Esophagus muscularis mucosa (tissue), 4 donors: ENCODE measurements at regions not wholly inside any gene's neighbourhood (a gene's known extent, or its start where the extent isn't known, plus 50 kb on each side); places are given as distances from the start of the nearest gene placed in this dataset.

ENCODE experiments used
- EP300 ChIP-seq: sonication (generic); formaldehyde crosslinking; IDR thresholded peaks from one replicate; pipeline ENCODE4 v1.6.1; 2017; ENCODE audit warnings: antibody characterized with exemption
- POLR2A ChIP-seq: fragments of 450-650 bp; IDR thresholded peaks from one replicate; pipeline ENCODE4 v1.6.1; 2017; ENCODE audit warnings: antibody characterized with exemption, moderate library complexity, mild to moderate bottlenecking, low read depth
- POLR2AphosphoS5 ChIP-seq, 2 donors: sonication (generic); formaldehyde crosslinking; IDR thresholded peaks; one replicate each; pipeline ENCODE4 v1.6.1; 2017; ENCODE audit warnings: antibody characterized with exemption in 2 of 2
- TF ChIP-seq, protein P1 (sequence below), 3 experiments: fragments of 200-600 bp in 2 of 3; fragments of 450-650 bp in 1 of 3; sonication (generic) in 2 of 3; IDR thresholded peaks; one replicate each; pipeline ENCODE4 v1.5.1; 2017 to 2019; ENCODE audit warnings: antibody characterized with exemption in 3 of 3, mild to moderate bottlenecking in 2 of 3, moderate library complexity in 1 of 3

DNA sequence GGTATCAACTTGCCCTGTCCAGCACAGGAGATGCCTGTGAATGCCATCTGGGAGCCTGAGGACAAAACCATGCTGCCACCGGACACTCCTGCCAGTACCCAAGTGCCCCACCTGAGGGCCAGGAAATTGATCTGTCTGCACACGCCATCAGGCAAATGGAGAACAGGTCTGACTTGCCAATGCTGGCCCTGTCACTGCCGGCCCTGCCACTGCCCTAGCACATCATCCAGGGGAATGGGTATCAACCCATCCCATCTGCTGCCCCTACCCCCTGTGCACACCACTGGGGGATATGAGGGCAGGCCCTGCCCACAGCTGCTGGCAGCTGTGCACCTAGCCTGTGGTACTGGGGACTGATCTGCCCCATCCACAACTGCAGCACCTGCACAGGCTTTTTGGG, 1081.6 kb upstream of the EYS start:
- TF ChIP-seq, protein P1, sequence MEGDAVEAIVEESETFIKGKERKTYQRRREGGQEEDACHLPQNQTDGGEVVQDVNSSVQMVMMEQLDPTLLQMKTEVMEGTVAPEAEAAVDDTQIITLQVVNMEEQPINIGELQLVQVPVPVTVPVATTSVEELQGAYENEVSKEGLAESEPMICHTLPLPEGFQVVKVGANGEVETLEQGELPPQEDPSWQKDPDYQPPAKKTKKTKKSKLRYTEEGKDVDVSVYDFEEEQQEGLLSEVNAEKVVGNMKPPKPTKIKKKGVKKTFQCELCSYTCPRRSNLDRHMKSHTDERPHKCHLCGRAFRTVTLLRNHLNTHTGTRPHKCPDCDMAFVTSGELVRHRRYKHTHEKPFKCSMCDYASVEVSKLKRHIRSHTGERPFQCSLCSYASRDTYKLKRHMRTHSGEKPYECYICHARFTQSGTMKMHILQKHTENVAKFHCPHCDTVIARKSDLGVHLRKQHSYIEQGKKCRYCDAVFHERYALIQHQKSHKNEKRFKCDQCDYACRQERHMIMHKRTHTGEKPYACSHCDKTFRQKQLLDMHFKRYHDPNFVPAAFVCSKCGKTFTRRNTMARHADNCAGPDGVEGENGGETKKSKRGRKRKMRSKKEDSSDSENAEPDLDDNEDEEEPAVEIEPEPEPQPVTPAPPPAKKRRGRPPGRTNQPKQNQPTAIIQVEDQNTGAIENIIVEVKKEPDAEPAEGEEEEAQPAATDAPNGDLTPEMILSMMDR (IDR thresholded peaks at IDR 0.05): no peak
- TF ChIP-seq POLR2A: no peak
- TF ChIP-seq POLR2AphosphoS5 (IDR thresholded peaks at IDR 0.05): no peak
- TF ChIP-seq EP300: no peak
